Ovary (tissue), 3 donors: ENCODE measurements at regions not wholly inside any gene's neighbourhood (a gene's known extent, or its start where the extent isn't known, plus 50 kb on each side); places are given as distances from the start of the nearest gene placed in this dataset.
"Not testable (repeated sequence)": the region's sequence is repeated elsewhere in the genome, so short reads cannot be mapped to it uniquely, and the experiment has no call there.

Source experiments
- CTCF ChIP-seq, 3 donors: fragments of 450-650 bp in 2 of 3; fragments of 200-600 bp in 1 of 3; IDR thresholded peaks; one replicate each; pipeline versions ENCODE4 v1.5.1 to v1.8.0; 2016 to 2022; ENCODE audit warnings: antibody characterized with exemption in 3 of 3, mild to moderate bottlenecking in 1 of 3
- POLR2A ChIP-seq: fragments of 450-650 bp; IDR thresholded peaks from one replicate; pipeline ENCODE4 v1.6.1; 2017; ENCODE audit warnings: antibody characterized with exemption, mild to moderate bottlenecking, moderate library complexity
- donor health status: DM: no; HTN: no; CAD: no.

DNA sequence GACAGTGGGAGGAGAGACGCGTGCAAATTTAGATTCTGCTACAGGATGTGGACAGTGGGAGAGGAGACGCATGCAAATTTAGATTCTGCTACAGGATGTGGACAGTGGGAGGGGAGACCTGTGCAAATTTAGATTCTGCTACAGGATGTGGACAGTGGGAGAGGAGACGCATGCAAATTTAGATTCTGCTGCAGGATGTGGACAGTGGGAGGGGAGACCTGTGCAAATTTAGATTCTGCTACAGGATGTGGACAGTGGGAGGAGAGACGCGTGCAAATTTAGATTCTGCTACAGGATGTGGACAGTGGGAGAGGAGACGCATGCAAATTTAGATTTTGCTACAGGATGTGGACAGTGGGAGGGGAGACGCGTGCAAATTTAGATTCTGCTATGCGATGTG, 143.1 kb downstream of the LMLN start:
- not testable (repeated sequence) for TF ChIP-seq CTCF (IDR thresholded peaks at IDR 0.05); POLR2A
